Spleen (tissue), 7 donors: ENCODE measurements at regions not wholly inside any gene's neighbourhood (a gene's known extent, or its start where the extent isn't known, plus 50 kb on each side); places are given as distances from the start of the nearest gene placed in this dataset.

ENCODE experiments used
- CTCF ChIP-seq, 11 experiments: fragments of 200-600 bp in 7 of 11; fragments of 450-650 bp in 4 of 11; sonication (generic) in 4 of 11; IDR thresholded peaks in 8 of 11; conservative IDR thresholded peaks in 3 of 11; 1 replicate in 7 of 11; 2 replicates in 4 of 11; pipeline versions ENCODE4 v1.4.0 to v1.8.0; 2016 to 2021; ENCODE audit warnings: antibody characterized with exemption in 11 of 11, inconsistent platforms in 4 of 11, mild to moderate bottlenecking in 1 of 11
- POLR2A ChIP-seq, 3 donors: fragments of 450-650 bp; IDR thresholded peaks; one replicate each; pipeline ENCODE4 v1.5.1; 2017; ENCODE audit warnings: antibody characterized with exemption in 3 of 3, mild to moderate bottlenecking in 1 of 3
- POLR2AphosphoS5 ChIP-seq, 3 donors: sonication (generic); formaldehyde crosslinking; IDR thresholded peaks; one replicate each; pipeline ENCODE4 v1.5.1; 2017; ENCODE audit warnings: antibody characterized with exemption in 3 of 3
- donor health status: DM: no; HTN: no; CAD: no; lungs with moderate emphysema.
- donor health status: DM: no; HTN: no; CAD: no.
- donor health status: DM: no; HTN: no; CAD: no.

GRCh38 chr11:29315275-29315674 lies 701.6 kb downstream of the KCNA4 start:
- no peak for TF ChIP-seq CTCF (IDR thresholded peaks at IDR 0.05 in 8 of 11, conservative IDR thresholded peaks at IDR 0.05 in 3 of 11)
- TF ChIP-seq POLR2AphosphoS5 (IDR thresholded peaks at IDR 0.05) = no peak
- TF ChIP-seq POLR2A (IDR thresholded peaks at IDR 0.05) = no peak
